ENCODE measurements at regions not wholly inside any gene's neighbourhood (a gene's known extent, or its start where the extent isn't known, plus 50 kb on each side); places are given as distances from the start of the nearest gene placed in this dataset.

- TF ChIP-seq, protein P1, sequence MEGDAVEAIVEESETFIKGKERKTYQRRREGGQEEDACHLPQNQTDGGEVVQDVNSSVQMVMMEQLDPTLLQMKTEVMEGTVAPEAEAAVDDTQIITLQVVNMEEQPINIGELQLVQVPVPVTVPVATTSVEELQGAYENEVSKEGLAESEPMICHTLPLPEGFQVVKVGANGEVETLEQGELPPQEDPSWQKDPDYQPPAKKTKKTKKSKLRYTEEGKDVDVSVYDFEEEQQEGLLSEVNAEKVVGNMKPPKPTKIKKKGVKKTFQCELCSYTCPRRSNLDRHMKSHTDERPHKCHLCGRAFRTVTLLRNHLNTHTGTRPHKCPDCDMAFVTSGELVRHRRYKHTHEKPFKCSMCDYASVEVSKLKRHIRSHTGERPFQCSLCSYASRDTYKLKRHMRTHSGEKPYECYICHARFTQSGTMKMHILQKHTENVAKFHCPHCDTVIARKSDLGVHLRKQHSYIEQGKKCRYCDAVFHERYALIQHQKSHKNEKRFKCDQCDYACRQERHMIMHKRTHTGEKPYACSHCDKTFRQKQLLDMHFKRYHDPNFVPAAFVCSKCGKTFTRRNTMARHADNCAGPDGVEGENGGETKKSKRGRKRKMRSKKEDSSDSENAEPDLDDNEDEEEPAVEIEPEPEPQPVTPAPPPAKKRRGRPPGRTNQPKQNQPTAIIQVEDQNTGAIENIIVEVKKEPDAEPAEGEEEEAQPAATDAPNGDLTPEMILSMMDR (IDR thresholded peaks at IDR 0.05): no peak
- no peak for ATAC-seq (ENCODE audit: low FRiP score)
- DNase-seq (ENCODE audit: low spot score): no peak
Measured at GRCh38 chr14:97104029-97104428, 306.8 kb downstream of the VRK1 start.

GRCh38 chr14:97106166-97106565, 309.0 kb downstream of the VRK1 start:
- no peak for ATAC-seq (ENCODE audit: low FRiP score)
- TF ChIP-seq, protein P1 (IDR thresholded peaks at IDR 0.05): no peak
- no peak for DNase-seq (ENCODE audit: low spot score)

DNA sequence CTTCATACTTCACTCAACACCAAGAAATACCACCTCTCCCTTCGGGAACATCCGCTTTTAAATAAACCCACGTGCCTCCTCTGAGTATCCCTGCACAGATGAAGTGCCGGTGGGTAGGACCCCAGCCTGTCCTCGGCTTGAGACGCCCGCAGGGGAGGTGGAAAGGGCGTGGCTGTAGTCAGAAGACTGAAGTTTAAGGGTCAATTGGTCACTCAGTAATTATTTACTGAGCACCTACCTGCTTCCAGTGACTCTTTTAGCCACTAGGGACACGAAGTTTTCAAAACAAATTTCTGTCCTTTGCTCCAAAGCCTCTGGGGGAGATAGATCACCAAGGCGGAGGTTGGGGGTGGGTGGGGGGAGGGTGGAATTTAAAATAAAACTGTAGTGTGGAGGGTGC, 309.4 kb downstream of the VRK1 start:
- TF ChIP-seq, protein P1 (IDR thresholded peaks at IDR 0.05): no peak
- no peak for DNase-seq (ENCODE audit: low spot score)
- no peak for ATAC-seq (ENCODE audit: low FRiP score)

- ATAC-seq (ENCODE audit: low FRiP score): no peak
Measured at GRCh38 chr14:97107080-97107479, 309.9 kb downstream of the VRK1 start.

DNA sequence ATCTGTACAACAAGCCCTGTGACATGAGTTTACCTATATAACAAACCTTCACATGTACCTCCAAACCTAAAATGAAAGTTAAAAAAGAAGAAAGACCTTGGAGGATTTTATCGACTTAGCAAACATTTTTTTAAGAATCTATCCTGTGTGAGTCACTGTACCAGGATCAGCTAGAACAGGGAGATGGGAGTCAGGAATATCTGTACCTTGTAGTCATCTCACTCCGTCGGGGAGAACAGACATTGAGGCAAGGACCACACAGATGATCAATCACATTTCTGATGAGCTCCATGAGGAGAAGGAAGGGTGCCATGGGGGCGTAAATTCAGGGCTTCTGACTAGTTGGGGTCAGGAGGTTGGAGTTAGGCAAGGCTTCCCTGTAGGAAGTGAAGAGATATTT, 310.6 kb downstream of the VRK1 start:
- ATAC-seq (ENCODE audit: low FRiP score) (no peak), DNase-seq (ENCODE audit: low spot score) (no peak)
- TF ChIP-seq, protein P1 (IDR thresholded peaks at IDR 0.05): no peak

More at GRCh38 chr14:97107080-97107479, 309.9 kb downstream of the VRK1 start:
- TF ChIP-seq, protein P1 (IDR thresholded peaks at IDR 0.05): no peak
- DNase-seq (ENCODE audit: low spot score): no peak

DNA sequence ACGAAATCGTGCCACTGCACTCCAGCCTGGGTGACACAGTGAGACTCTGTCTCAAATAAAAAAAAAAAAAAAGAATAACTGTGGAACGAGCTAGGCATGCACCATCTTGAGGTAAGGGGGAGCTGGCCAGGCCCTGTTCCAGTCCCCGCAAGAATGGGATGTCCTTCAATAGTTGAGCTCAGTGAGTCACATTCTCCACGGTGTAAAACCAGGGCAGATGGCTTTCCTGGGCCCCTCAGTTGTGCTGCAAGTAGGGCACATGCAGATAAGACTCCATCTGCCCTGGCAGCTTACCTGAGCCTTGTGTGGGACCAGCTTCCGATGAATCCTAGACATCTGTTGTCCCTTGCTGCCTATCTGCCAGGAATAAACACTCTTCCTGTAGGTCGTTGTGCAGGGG, 312.1 kb downstream of the VRK1 start:
- TF ChIP-seq, protein P1 (IDR thresholded peaks at IDR 0.05): no peak
- ATAC-seq (ENCODE audit: low FRiP score) (no peak), DNase-seq (ENCODE audit: low spot score) (no peak)

- TF ChIP-seq, protein P1 (IDR thresholded peaks at IDR 0.05): no peak
- no peak for DNase-seq (ENCODE audit: low spot score)
- ATAC-seq (ENCODE audit: low FRiP score): no peak
Measured at GRCh38 chr14:97113339-97113738, 316.2 kb downstream of the VRK1 start.

Data from omental fat pad (tissue), 3 donors.